ENCODE measurements at regions not wholly inside any gene's neighbourhood (a gene's known extent, or its start where the extent isn't known, plus 50 kb on each side); places are given as distances from the start of the nearest gene placed in this dataset.
"Not testable (repeated sequence)": the region's sequence is repeated elsewhere in the genome, so short reads cannot be mapped to it uniquely, and the experiment has no call there.

DNA sequence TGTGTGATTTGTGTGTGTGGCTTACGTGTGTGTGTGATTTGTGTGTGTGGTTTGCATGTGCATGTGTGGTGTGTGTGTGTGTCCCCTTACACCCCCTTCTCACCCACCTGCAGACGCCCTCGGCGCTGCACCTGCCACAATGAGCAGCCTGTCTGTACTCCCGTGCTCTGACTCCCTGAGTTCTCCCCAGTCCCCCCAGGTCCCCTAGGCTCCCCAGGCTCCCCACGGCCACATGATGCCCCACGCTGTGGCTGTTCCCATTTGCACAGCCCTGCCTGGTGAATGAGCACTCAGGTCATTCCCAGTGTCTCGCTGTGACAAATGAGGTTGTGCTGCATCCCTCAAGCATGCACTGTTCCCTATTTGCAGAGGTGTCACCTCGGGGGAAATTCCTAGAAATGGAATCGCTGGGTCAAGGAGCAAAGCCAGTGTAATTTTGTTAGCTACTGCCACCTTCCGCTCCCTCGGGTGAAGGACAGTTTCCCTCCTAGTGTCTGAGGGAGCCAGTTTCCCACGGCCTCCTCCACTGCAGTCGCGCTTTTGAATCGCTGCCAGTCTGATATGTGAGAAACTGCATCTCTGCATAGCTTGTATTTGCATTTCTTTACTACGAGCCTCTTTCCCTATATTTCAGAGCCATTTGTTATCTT lies 180.4 kb upstream of the FOXD4L5 start:
- H3K4me1 ChIP-seq (ENCODE audit: insufficient read depth, low read length); intact Hi-C loops (cut with micrococcal nuclease; ENCODE audit: unreplicated experiment); H3K4me3 ChIP-seq (replicated peaks in 1 of 3; ENCODE audit: insufficient read depth in 1 of 3, low read depth in 2 of 3, low read length in 3 of 3); POLR2A ChIA-PET; DNase-seq (ENCODE audit: low spot score); H3K79me2 ChIP-seq (ENCODE audit: insufficient read depth, low read length); CTCF ChIA-PET (ENCODE audit: low intra/inter-chr PET ratio, low total read pairs); BruUV-seq (replicated peaks); ATAC-seq; FAIRE-seq; H3K36me3 ChIP-seq (replicated peaks in 1 of 2; ENCODE audit: control insufficient read depth in 1 of 2, insufficient read depth in 2 of 2, low read length in 2 of 2); H2AFZ ChIP-seq (ENCODE audit: low read length); H4K20me1 ChIP-seq (ENCODE audit: insufficient read depth, low read length); H3K9ac ChIP-seq (ENCODE audit: insufficient read depth, low read depth, low read length); H3K4me2 ChIP-seq (ENCODE audit: low read depth, low read length); H3K9me3 ChIP-seq (ENCODE audit: low read length); in situ Hi-C loops (cut with HindIII; ENCODE audit: extremely low pct_ligation_motif_present, low pct_unique_long_range_greater_than_20kb); H3K27ac ChIP-seq (ENCODE audit: extremely low read length, insufficient read depth, low read length); H3K27me3 ChIP-seq (ENCODE audit: control insufficient read depth in 1 of 2, insufficient read depth in 2 of 2, low read length in 2 of 2): not testable (repeated sequence)
- WGBS (ENCODE audit: low lambda C conversion rate): 13% methylated on average over 9 of the region's 17 CpGs
- TF ChIP-seq BCL6 (CRISPR knock-in tag; IDR thresholded peaks at IDR 0.05) (0 out of 2 replicates have a peak, but pooled peaks have one; percentile 36), STAG1 (CRISPR knock-in tag; IDR thresholded peaks at IDR 0.05) (peak; percentile 37; the same call in 1 of the 2 replicates)

DNA sequence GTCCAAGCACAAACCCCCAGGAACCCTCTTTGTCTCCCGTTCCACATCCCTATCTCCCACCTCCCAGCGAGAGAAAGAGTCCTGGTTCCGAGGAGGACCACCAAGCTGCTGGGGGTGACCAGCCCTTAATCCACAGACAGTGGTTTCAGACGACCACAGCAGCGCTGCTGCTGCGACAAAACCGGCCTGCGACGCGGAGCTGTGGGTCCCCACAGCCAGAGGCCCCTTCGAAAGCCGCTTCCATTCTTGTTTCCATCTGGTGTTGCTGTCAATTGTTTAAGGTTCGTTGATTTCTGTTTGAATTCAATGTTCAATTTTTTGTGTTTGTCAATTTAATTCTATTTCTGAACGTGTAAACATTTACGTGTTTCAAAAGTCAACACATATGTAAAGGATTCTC lies 177.5 kb upstream of the FOXD4L5 start:
- DNase-seq (ENCODE audit: low spot score); POLR2A ChIA-PET; H3K4me1 ChIP-seq (ENCODE audit: insufficient read depth, low read length); H3K9me3 ChIP-seq (ENCODE audit: low read length); CTCF ChIA-PET (ENCODE audit: low intra/inter-chr PET ratio, low total read pairs); H3K4me2 ChIP-seq (ENCODE audit: low read depth, low read length); H2AFZ ChIP-seq (ENCODE audit: low read length); H4K20me1 ChIP-seq (ENCODE audit: insufficient read depth, low read length); H3K4me3 ChIP-seq (replicated peaks in 1 of 3; ENCODE audit: insufficient read depth in 1 of 3, low read depth in 2 of 3, low read length in 3 of 3); intact Hi-C loops (cut with micrococcal nuclease; ENCODE audit: unreplicated experiment); in situ Hi-C loops (cut with HindIII; ENCODE audit: extremely low pct_ligation_motif_present, low pct_unique_long_range_greater_than_20kb); H3K79me2 ChIP-seq (ENCODE audit: insufficient read depth, low read length); ATAC-seq; H3K27ac ChIP-seq (ENCODE audit: extremely low read length, insufficient read depth, low read length); H3K36me3 ChIP-seq (replicated peaks in 1 of 2; ENCODE audit: control insufficient read depth in 1 of 2, insufficient read depth in 2 of 2, low read length in 2 of 2); H3K9ac ChIP-seq (ENCODE audit: insufficient read depth, low read depth, low read length); H3K27me3 ChIP-seq (ENCODE audit: control insufficient read depth in 1 of 2, insufficient read depth in 2 of 2, low read length in 2 of 2); FAIRE-seq; BruUV-seq (replicated peaks): not testable (repeated sequence)
- WGBS (ENCODE audit: low lambda C conversion rate): 37% methylated on average over 7 of the region's 15 CpGs

Measured in HepG2 (cell line).